CD4-positive, alpha-beta T cell treated with Interleukin-1 beta for 1 hour (primary cell): ENCODE measurements at regions not wholly inside any gene's neighbourhood (a gene's known extent, or its start where the extent isn't known, plus 50 kb on each side); places are given as distances from the start of the nearest gene placed in this dataset.
"Not testable (repeated sequence)": the region's sequence is repeated elsewhere in the genome, so short reads cannot be mapped to it uniquely, and the experiment has no call there.

Experiments
- DNase-seq, 2 donors: peaks; one replicate each; pipeline ENCODE4 v3.0.0-alpha.2; 2020 to 2022

DNA sequence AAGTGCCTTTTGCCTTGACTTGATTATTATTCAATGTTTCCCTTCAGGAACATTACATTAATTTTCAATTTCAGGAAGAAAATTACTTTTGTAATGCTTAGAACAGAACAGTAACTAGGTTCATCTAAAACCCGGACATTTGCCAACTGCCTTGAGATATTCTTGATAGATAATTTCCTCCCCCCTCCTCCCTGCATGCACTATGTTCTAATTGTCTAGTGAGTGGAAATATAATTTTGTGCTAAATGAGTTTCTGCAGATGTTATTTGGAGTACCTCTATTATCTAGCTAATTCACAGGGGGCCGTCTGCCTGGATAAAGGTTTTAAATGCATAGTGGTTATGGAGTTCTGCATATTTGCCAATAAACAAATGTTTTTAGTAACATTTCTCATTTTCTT, 200.3 kb upstream of the SLC39A10 start:
- DNase-seq = no peak

GRCh38 chr2:195451160-195451559, 205.9 kb upstream of the SLC39A10 start:
- no peak for DNase-seq

DNA sequence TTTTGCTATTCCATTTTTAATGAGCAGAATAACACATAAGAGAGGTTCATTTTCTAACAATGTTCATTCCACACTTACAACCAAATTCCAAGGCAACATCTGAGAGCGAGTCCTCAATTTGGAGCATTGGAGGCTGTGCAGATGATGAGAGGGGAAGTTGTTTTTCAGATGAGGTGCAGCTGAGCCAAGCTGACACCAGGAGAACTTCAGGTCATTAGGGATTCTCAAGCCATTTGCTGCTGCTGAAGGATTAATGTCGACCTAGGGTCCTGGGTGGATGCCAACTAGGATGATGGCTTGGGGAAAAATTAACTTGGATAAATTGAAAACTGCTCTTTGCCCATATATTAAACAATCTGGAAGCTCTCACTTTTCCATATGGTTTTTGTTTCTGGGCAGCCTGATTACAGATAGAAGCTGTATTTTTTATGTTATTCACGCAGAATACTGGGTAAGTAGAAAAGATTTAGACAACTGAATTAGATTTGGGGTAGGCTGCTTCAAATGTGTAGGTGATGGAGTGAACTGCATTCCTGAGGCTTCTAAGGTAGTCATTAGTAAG, 206.4 kb upstream of the SLC39A10 start:
- DNase-seq = no peak

DNA sequence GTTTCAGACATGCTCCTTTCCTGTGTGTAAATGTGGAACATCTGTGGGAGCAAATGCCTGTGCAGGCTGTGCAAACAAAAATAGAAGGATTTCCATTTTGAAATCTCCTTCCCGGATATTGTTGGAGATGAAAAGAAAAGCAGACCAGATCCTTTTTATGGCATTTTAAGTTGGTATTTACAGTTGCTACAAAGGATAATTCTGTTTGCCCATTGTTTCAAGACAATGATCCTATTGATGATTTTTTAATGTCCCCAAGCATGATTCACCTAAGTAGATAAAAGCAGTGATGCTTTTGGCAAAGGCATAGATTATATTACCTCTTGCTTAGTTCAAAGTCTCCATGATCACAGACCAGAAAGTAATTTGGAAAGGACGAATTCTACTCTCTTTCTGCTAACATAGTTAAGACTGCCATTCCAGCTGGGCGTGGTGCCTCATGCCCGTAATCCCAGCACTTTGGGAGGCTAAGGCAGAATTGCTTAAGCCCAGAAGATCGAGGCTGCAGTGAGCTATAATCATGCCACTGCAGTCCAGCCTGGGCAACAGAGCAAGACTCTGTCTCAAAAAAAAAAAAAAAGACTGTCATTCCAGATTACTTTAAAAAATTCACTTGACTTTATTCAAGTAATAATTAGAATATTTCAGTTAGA, 209.6 kb upstream of the SLC39A10 start:
- DNase-seq = no peak

DNA sequence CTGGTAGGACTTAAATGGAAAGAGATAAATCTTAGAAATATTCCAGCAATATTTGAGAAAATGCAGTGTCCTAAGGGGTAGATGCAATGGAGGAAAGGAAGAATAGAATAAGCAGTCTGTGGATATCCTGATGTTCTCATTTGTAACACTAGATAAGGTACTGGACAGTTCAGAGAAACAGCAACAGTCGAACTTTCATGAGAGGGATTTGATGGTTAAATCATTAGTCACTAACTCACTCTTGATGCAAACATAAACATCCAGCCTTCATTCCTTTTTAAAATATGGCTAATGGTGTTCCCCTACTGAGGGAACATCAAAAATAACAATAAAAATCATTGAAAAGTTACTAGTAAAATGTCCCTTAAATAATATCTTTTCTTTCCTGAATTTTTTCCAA, 211.4 kb upstream of the SLC39A10 start:
- no peak for DNase-seq

GRCh38 chr2:195443926-195444325, 213.1 kb upstream of the SLC39A10 start:
- DNase-seq = no peak

GRCh38 chr2:195442458-195443175, 214.4 kb upstream of the SLC39A10 start:
- DNase-seq = no peak

DNA sequence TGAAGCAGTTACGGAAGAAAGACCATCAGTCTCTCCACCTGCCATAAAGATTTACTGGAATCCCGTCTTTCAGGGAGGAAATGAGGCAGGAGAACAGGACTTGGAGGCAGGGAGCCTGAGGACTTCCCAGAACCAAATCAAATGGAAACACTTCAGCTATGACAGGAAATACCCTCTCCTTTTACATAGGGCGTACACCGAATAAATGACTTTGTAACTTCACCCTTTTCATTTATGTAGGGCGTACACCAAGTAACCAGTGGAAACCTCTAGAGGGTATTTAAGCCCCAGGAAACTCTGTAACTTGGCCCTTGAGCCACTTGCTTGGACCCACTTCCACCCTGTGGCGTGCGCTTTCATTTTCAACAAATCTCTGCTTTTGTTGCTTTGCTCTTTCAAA, 218.3 kb upstream of the SLC39A10 start:
- no peak for DNase-seq

- no peak for DNase-seq
These were observed 219.5 kb upstream of the SLC39A10 start for GRCh38 chr2:195437521-195437920.

GRCh38 chr2:195434346-195434745, 222.7 kb upstream of the SLC39A10 start:
- no peak for DNase-seq

- DNase-seq = not testable (repeated sequence)
These were observed 223.3 kb upstream of the SLC39A10 start for GRCh38 chr2:195433729-195434128.

DNA sequence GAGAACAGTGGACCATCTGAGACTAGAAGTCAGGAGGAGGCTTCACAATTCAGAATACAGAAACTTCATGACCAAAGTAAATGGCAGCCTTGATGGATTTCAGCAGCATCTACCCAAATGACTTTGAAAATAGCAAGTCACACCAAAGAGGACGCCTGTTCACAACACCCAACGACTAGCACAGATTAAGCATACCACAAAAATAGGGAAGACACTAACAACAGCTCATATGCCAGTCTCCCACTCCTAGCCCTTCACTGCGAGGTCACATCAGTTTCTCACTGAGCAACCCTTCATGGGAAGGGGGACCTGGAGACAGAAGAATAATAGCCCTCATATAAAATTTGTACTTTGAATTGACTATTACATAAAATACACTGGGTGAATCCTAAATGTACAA, 228.4 kb upstream of the SLC39A10 start:
- no peak for DNase-seq

- DNase-seq = no peak
These were observed 231.7 kb upstream of the SLC39A10 start for GRCh38 chr2:195425328-195425727.

DNA sequence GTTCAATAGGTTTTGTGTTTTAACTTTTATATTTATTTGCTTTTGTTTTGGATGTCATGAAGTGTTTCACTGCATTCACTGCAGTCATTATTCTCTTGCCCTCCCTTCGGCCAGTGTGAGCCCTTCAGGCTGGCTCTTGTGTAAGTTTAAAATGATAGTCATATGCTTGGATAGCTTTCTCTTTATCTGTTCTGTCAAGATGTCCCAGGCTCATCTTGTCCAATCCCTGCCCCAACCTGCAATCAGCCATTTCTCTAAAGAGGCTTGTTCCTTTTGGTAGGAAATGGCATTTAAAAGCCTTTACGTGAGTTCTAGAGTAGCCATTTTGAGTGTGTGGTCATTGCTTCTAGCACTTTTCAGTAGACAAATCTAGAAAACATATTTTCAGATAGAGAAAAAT, 238.0 kb upstream of the SLC39A10 start:
- no peak for DNase-seq

DNA sequence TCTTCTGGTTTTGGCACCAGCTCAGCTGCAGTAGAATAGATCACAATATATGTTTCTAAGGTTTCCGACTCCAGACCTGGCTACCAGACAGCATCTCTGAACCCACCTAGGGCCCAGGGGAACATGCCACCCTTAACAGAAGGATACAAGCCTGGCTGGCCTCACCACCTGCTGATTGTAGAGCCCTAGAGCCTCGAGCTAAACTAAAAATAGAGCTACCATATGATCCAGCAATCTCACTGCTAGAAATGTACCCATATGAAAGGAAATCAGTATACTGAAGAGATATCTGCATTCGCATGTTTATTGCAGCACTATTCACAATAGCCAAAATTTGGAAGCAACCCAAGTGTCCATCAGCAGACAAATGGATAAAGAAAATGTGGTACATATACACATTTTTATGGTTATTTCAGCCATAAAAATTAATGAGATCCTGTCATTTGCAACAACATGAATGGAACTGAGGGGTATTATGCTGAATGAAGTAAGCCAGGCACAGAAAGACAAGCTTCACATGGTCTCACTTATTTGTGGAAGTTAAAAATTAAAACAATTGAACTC, 242.4 kb upstream of the SLC39A10 start:
- DNase-seq = no peak

GRCh38 chr2:195413944-195414343, 243.1 kb upstream of the SLC39A10 start:
- DNase-seq = no peak

DNA sequence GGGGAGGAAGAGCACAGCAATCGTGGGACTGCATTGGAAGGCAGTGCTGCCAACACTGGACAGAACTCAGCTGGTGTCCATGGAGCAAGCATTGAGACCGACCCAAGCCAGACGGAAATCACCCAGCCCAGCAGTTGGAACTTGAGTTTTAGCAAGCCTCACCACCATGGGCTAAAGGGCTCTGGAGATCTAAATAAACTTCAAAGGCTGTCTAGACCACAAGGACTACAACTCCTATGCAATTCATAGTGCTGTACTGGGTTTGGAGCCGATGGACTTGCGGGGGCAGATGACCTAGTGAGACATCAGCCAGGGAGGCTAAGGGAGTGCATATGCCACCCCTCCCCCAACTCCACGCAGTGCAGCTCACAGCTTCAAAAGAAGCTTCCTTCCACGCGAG, 243.6 kb upstream of the SLC39A10 start:
- DNase-seq = no peak

- DNase-seq = no peak
These were observed 245.8 kb upstream of the SLC39A10 start for GRCh38 chr2:195411219-195411687.

- DNase-seq = no peak
These were observed 246.9 kb upstream of the SLC39A10 start for GRCh38 chr2:195410074-195410671.

GRCh38 chr2:195408811-195409210, 248.2 kb upstream of the SLC39A10 start:
- no peak for DNase-seq

GRCh38 chr2:195408196-195408595, 248.8 kb upstream of the SLC39A10 start:
- no peak for DNase-seq

GRCh38 chr2:195407783-195408182, 249.2 kb upstream of the SLC39A10 start:
- DNase-seq = no peak

GRCh38 chr2:195406886-195407603, 250.0 kb upstream of the SLC39A10 start:
- DNase-seq = no peak
